GM18861 (cell line): ENCODE measurements at regions not wholly inside any gene's neighbourhood (a gene's known extent, or its start where the extent isn't known, plus 50 kb on each side); places are given as distances from the start of the nearest gene placed in this dataset.

Experiments used
- ATAC-seq: cut with Tn5 transposase; IDR thresholded peaks from one replicate; pipeline ENCODE4 v1.9.1; 2021; ENCODE audit not compliant: unreplicated experiment

GRCh38 chr17:15112846-15113617 is 152.1 kb downstream of the PMP22 start:
- ATAC-seq = no peak

- ATAC-seq = no peak
These were observed 155.5 kb downstream of the PMP22 start for GRCh38 chr17:15109608-15110007.

- no peak for ATAC-seq
These were observed 156.1 kb downstream of the PMP22 start for GRCh38 chr17:15108992-15109391.

- no peak for ATAC-seq
These were observed 158.6 kb downstream of the PMP22 start for GRCh38 chr17:15106540-15106939.

- no peak for ATAC-seq
These were observed 161.3 kb downstream of the PMP22 start for GRCh38 chr17:15103785-15104184.

GRCh38 chr17:15101175-15101574 is 164.0 kb downstream of the PMP22 start:
- ATAC-seq = no peak

GRCh38 chr17:15096511-15096910 is 168.6 kb downstream of the PMP22 start:
- ATAC-seq = no peak

GRCh38 chr17:15095935-15096334 is 169.2 kb downstream of the PMP22 start:
- no peak for ATAC-seq

GRCh38 chr17:15092762-15093161 is 172.4 kb downstream of the PMP22 start:
- ATAC-seq = no peak

- ATAC-seq = no peak
These were observed 172.9 kb downstream of the PMP22 start for GRCh38 chr17:15092261-15092660.

GRCh38 chr17:15091825-15092224 is 173.3 kb downstream of the PMP22 start:
- ATAC-seq = no peak

- no peak for ATAC-seq
These were observed 174.6 kb downstream of the PMP22 start for GRCh38 chr17:15090533-15090932.

- no peak for ATAC-seq
These were observed 177.2 kb downstream of the PMP22 start for GRCh38 chr17:15087946-15088345.

GRCh38 chr17:15086776-15087295 is 178.3 kb downstream of the PMP22 start:
- no peak for ATAC-seq

GRCh38 chr17:15085890-15086677 is 179.0 kb downstream of the PMP22 start:
- ATAC-seq = no peak

GRCh38 chr17:15083225-15083624 is 181.9 kb downstream of the PMP22 start:
- ATAC-seq = no peak

- ATAC-seq = no peak
These were observed 184.1 kb downstream of the PMP22 start for GRCh38 chr17:15081008-15081407.

- ATAC-seq = no peak
These were observed 186.6 kb downstream of the PMP22 start for GRCh38 chr17:15078570-15078969.

GRCh38 chr17:15076991-15077663 is 188.0 kb downstream of the PMP22 start:
- no peak for ATAC-seq

- ATAC-seq = no peak
These were observed 213.2 kb downstream of the PMP22 start for GRCh38 chr17:15051933-15052332.

GRCh38 chr17:15049795-15050160 is 215.3 kb downstream of the PMP22 start:
- ATAC-seq = no peak
